SK-N-SH (cell line): ENCODE measurements at regions not wholly inside any gene's neighbourhood (a gene's known extent, or its start where the extent isn't known, plus 50 kb on each side); places are given as distances from the start of the nearest gene placed in this dataset.

ENCODE experiments used
- POLR2AphosphoS5 ChIP-seq: IDR thresholded peaks from 2 replicates; pipeline ENCODE4 v1.6.1; 2012; ENCODE audit warnings: low read depth, low read length
- RXRA ChIP-seq: IDR thresholded peaks from 2 replicates; pipeline ENCODE4 v1.4.0; 2012; ENCODE audit warnings: low read depth, mild to moderate bottlenecking, borderline replicate concordance
- SMC3 ChIP-seq: IDR thresholded peaks from 2 replicates; pipeline ENCODE4 v1.6.1; 2012; ENCODE audit warnings: low read depth, low read length, improper control_type of control experiment
- TAF1 ChIP-seq: IDR thresholded peaks from 2 replicates; pipeline ENCODE4 v1.6.1; 2012; ENCODE audit warnings: low read depth, mild to moderate bottlenecking, low read length, moderate library complexity, borderline replicate concordance
- TCF12 ChIP-seq: IDR thresholded peaks from 2 replicates; pipeline ENCODE4 v1.4.0; 2012
- TF ChIP-seq, protein P1 (sequence below): IDR thresholded peaks from 2 replicates; pipeline ENCODE4 v1.4.0; 2012; ENCODE audit warnings: low read depth
- TF ChIP-seq, protein P2 (sequence below): fragments of 200-600 bp; sonication (generic); IDR thresholded peaks from 2 replicates; pipeline ENCODE4 v1.6.1; 2017; ENCODE audit warnings: antibody characterized with exemption, mild to moderate bottlenecking, moderate library complexity
- TF ChIP-seq, protein P3 (sequence below): IDR thresholded peaks from 2 replicates; pipeline ENCODE4 v1.6.1; 2012; ENCODE audit warnings: mild to moderate bottlenecking, low read depth, low read length, moderate library complexity
- TF ChIP-seq, protein P4 (sequence below): IDR thresholded peaks from 2 replicates; pipeline ENCODE4; 2012
- TF ChIP-seq, protein P5 (sequence below): fragments of 150-350 bp; IDR thresholded peaks from 2 replicates; pipeline ENCODE4 v1.6.1; 2017; ENCODE audit warnings: antibody characterized with exemption, low read length, low read depth, borderline replicate concordance

DNA sequence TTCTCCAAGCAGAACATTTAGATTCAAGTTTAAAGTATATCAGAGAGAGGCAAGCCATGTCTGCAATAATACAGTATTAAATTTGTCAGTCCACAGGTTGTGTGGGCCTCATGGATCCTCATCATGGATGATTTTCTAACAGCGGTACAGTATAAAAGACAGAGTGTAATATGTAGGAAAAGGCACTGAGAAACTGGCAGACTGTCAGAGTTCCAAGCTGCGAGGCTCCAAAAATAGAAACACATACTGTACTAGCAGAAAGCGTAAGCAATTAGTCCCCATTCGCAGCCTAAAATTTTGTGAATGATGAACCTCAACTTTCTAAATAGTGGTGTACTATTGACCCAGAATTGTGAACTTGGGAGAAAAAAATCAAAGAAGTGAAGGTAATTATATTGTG lies 933.3 kb downstream of the XPNPEP1 start:
- TF ChIP-seq TAF1: no peak
- TF ChIP-seq, protein P1, sequence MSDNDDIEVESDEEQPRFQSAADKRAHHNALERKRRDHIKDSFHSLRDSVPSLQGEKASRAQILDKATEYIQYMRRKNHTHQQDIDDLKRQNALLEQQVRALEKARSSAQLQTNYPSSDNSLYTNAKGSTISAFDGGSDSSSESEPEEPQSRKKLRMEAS: no peak
- TF ChIP-seq SMC3: no peak
- no peak for TF ChIP-seq RXRA
- no peak for TF ChIP-seq POLR2AphosphoS5
- TF ChIP-seq, protein P2, sequence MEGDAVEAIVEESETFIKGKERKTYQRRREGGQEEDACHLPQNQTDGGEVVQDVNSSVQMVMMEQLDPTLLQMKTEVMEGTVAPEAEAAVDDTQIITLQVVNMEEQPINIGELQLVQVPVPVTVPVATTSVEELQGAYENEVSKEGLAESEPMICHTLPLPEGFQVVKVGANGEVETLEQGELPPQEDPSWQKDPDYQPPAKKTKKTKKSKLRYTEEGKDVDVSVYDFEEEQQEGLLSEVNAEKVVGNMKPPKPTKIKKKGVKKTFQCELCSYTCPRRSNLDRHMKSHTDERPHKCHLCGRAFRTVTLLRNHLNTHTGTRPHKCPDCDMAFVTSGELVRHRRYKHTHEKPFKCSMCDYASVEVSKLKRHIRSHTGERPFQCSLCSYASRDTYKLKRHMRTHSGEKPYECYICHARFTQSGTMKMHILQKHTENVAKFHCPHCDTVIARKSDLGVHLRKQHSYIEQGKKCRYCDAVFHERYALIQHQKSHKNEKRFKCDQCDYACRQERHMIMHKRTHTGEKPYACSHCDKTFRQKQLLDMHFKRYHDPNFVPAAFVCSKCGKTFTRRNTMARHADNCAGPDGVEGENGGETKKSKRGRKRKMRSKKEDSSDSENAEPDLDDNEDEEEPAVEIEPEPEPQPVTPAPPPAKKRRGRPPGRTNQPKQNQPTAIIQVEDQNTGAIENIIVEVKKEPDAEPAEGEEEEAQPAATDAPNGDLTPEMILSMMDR: no peak
- TF ChIP-seq, protein P3, sequence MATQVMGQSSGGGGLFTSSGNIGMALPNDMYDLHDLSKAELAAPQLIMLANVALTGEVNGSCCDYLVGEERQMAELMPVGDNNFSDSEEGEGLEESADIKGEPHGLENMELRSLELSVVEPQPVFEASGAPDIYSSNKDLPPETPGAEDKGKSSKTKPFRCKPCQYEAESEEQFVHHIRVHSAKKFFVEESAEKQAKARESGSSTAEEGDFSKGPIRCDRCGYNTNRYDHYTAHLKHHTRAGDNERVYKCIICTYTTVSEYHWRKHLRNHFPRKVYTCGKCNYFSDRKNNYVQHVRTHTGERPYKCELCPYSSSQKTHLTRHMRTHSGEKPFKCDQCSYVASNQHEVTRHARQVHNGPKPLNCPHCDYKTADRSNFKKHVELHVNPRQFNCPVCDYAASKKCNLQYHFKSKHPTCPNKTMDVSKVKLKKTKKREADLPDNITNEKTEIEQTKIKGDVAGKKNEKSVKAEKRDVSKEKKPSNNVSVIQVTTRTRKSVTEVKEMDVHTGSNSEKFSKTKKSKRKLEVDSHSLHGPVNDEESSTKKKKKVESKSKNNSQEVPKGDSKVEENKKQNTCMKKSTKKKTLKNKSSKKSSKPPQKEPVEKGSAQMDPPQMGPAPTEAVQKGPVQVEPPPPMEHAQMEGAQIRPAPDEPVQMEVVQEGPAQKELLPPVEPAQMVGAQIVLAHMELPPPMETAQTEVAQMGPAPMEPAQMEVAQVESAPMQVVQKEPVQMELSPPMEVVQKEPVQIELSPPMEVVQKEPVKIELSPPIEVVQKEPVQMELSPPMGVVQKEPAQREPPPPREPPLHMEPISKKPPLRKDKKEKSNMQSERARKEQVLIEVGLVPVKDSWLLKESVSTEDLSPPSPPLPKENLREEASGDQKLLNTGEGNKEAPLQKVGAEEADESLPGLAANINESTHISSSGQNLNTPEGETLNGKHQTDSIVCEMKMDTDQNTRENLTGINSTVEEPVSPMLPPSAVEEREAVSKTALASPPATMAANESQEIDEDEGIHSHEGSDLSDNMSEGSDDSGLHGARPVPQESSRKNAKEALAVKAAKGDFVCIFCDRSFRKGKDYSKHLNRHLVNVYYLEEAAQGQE: no peak
- TF ChIP-seq, protein P4, sequence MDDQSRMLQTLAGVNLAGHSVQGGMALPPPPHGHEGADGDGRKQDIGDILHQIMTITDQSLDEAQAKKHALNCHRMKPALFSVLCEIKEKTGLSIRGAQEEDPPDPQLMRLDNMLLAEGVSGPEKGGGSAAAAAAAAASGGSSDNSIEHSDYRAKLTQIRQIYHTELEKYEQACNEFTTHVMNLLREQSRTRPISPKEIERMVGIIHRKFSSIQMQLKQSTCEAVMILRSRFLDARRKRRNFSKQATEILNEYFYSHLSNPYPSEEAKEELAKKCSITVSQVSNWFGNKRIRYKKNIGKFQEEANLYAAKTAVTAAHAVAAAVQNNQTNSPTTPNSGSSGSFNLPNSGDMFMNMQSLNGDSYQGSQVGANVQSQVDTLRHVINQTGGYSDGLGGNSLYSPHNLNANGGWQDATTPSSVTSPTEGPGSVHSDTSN: no peak
- TF ChIP-seq, protein P5, sequence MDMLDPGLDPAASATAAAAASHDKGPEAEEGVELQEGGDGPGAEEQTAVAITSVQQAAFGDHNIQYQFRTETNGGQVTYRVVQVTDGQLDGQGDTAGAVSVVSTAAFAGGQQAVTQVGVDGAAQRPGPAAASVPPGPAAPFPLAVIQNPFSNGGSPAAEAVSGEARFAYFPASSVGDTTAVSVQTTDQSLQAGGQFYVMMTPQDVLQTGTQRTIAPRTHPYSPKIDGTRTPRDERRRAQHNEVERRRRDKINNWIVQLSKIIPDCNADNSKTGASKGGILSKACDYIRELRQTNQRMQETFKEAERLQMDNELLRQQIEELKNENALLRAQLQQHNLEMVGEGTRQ: no peak
- no peak for TF ChIP-seq TCF12
